Gastrocnemius medialis (tissue), 4 donors: ENCODE measurements at regions not wholly inside any gene's neighbourhood (a gene's known extent, or its start where the extent isn't known, plus 50 kb on each side); places are given as distances from the start of the nearest gene placed in this dataset.

Experiments used
- ATAC-seq, 2 donors: fragments of 150-250 bp; one replicate each; pipeline ENCODE4 v1.9.1; 2016
- DNase-seq, 2 donors: peaks; one replicate each; pipeline ENCODE4 v3.0.0-alpha.2; 2019
- H3K27ac ChIP-seq, 4 donors: fragments of 200-600 bp; sonication (generic); 1 replicate in 1 of 4; 2 replicates in 3 of 4; pipeline ENCODE4 v1.5.1; 2016 to 2018; ENCODE audit warnings: mild to moderate bottlenecking in 2 of 4, moderate library complexity in 1 of 4
- H3K27me3 ChIP-seq, 3 donors: fragments of 200-600 bp; sonication (generic) in 2 of 3; 1 replicate in 1 of 3; 2 replicates in 2 of 3; pipeline versions ENCODE4 v1.5.1 to v1.6.0; 2016 to 2019; ENCODE audit warnings: mild to moderate bottlenecking in 1 of 3, moderate library complexity in 1 of 3
- H3K36me3 ChIP-seq, 2 donors: fragments of 200-600 bp; sonication (generic) in 1 of 2; one replicate each; pipeline ENCODE4 v1.5.1; 2017 to 2018
- H3K4me1 ChIP-seq, 2 donors: fragments of 200-600 bp; sonication (generic) in 1 of 2; one replicate each; pipeline ENCODE4 v1.5.1; 2016 to 2017; ENCODE audit warnings: mild to moderate bottlenecking in 2 of 2
- H3K4me3 ChIP-seq, 4 donors: fragments of 200-600 bp; sonication (generic) in 3 of 4; 1 replicate in 1 of 4; 2 replicates in 3 of 4; pipeline ENCODE4 v1.5.1; 2016 to 2019; ENCODE audit warnings: mild to moderate bottlenecking in 2 of 4
- H3K9me3 ChIP-seq, 3 donors: fragments of 200-600 bp; sonication (generic) in 2 of 3; 1 replicate in 1 of 3; 2 replicates in 2 of 3; pipeline ENCODE4 v1.5.1; 2016 to 2019
- CTCF ChIP-seq, 5 experiments: fragments of 450-650 bp in 3 of 5; fragments of 200-600 bp in 2 of 5; sonication (generic) in 2 of 5; IDR thresholded peaks in 4 of 5; conservative IDR thresholded peaks in 1 of 5; 1 replicate in 4 of 5; 2 replicates in 1 of 5; pipeline ENCODE4 v1.5.1; 2016 to 2019; ENCODE audit warnings: antibody characterized with exemption in 5 of 5, mild to moderate bottlenecking in 3 of 5, moderate library complexity in 3 of 5
- POLR2A ChIP-seq, 2 donors: fragments of 450-650 bp; IDR thresholded peaks; one replicate each; pipeline ENCODE4 v1.6.1; 2017; ENCODE audit warnings: antibody characterized with exemption in 2 of 2, mild to moderate bottlenecking in 2 of 2, moderate library complexity in 2 of 2
- in situ Hi-C, 4 donors: fragments of 200-750 bp; cut with MboI; loops; one replicate each; pipeline versions ENCODE4 v1.15.0 to v1.8.0; 2017; ENCODE audit warnings: low sequenced_read_pairs in 4 of 4
- intact Hi-C: fragments of 100-400 bp; cut with DNase I; formaldehyde crosslinking; loops from one replicate; pipeline ENCODE4 v1.15.1; 2023; ENCODE audit warnings: low total_unique reads

- TF ChIP-seq CTCF (IDR thresholded peaks at IDR 0.05 in 4 of 5, conservative IDR thresholded peaks at IDR 0.05 in 1 of 5): no peak
- TF ChIP-seq POLR2A (IDR thresholded peaks at IDR 0.05): no peak
- Histone ChIP-seq H3K36me3 (no peaks in the 10 kb centered on the region), H3K27ac (no peak overlapping the region), H3K9me3 (no peaks in the 10 kb centered on the region), H3K27me3 (no peaks in the 10 kb centered on the region), H3K4me1 (no peaks in the 10 kb centered on the region), H3K4me3 (no peak overlapping the region)
- in situ Hi-C loops: no loop called here
- intact Hi-C loops: no loop called here
- DNase-seq: no peak
- no peak for ATAC-seq
Observed at GRCh38 chr4:151908734-151909497, 148.1 kb upstream of the GATB start.

- Histone ChIP-seq H3K4me3 (no peak overlapping the region), H3K9me3 (no peaks in the 10 kb centered on the region), H3K27me3 (no peaks in the 10 kb centered on the region), H3K4me1 (no peaks in the 10 kb centered on the region), H3K36me3 (no peaks in the 10 kb centered on the region), H3K27ac (no peak overlapping the region)
- no peak for TF ChIP-seq CTCF (IDR thresholded peaks at IDR 0.05 in 4 of 5, conservative IDR thresholded peaks at IDR 0.05 in 1 of 5)
- intact Hi-C loops (no loop called here), in situ Hi-C loops (no loop called here)
- DNase-seq (no peak), ATAC-seq (no peak)
Observed at GRCh38 chr4:151908201-151908600, 147.4 kb upstream of the GATB start.

- TF ChIP-seq POLR2A (IDR thresholded peaks at IDR 0.05): no peak
- TF ChIP-seq CTCF (IDR thresholded peaks at IDR 0.05 in 4 of 5, conservative IDR thresholded peaks at IDR 0.05 in 1 of 5): no peak
Observed at GRCh38 chr4:151906438-151906837, 145.6 kb upstream of the GATB start.

GRCh38 chr4:151905197-151905596 lies 144.4 kb upstream of the GATB start:
- TF ChIP-seq CTCF (IDR thresholded peaks at IDR 0.05 in 4 of 5, conservative IDR thresholded peaks at IDR 0.05 in 1 of 5): no peak
- no peak for TF ChIP-seq POLR2A (IDR thresholded peaks at IDR 0.05)
- intact Hi-C loops: no loop called here
- ATAC-seq (no peak), DNase-seq (no peak)
- Histone ChIP-seq H3K36me3 (no peaks in the 10 kb centered on the region), H3K4me3 (no peak overlapping the region), H3K4me1 (no peaks in the 10 kb centered on the region), H3K9me3 (no peaks in the 10 kb centered on the region), H3K27ac (no peak overlapping the region), H3K27me3 (no peaks in the 10 kb centered on the region)
- in situ Hi-C loops: no loop called here

More at GRCh38 chr4:151906438-151906837, 145.6 kb upstream of the GATB start:
- H3K9me3 ChIP-seq: no peaks in the 10 kb centered on the region
- ATAC-seq (no peak), DNase-seq (no peak)
- no peaks in the 10 kb centered on the region for H3K4me1 ChIP-seq
- in situ Hi-C loops (no loop called here), intact Hi-C loops (no loop called here)
- H3K27ac ChIP-seq: no peak overlapping the region
- H3K36me3 ChIP-seq: no peaks in the 10 kb centered on the region
- H3K27me3 ChIP-seq: no peaks in the 10 kb centered on the region
- H3K4me3 ChIP-seq: no peak overlapping the region

- Histone ChIP-seq H3K36me3 (no peaks in the 10 kb centered on the region), H3K9me3 (no peaks in the 10 kb centered on the region), H3K27ac (no peak overlapping the region), H3K27me3 (no peaks in the 10 kb centered on the region), H3K4me3 (no peak overlapping the region), H3K4me1 (no peaks in the 10 kb centered on the region)
- in situ Hi-C loops: no loop called here
- no peak for ATAC-seq
- no peak for DNase-seq
- intact Hi-C loops: no loop called here
- TF ChIP-seq POLR2A (IDR thresholded peaks at IDR 0.05): no peak
- no peak for TF ChIP-seq CTCF (IDR thresholded peaks at IDR 0.05 in 4 of 5, conservative IDR thresholded peaks at IDR 0.05 in 1 of 5)
Observed at GRCh38 chr4:151901631-151902030, 140.8 kb upstream of the GATB start.
